Astrocyte (in vitro differentiated cells and primary cell): ENCODE measurements at regions not wholly inside any gene's neighbourhood (a gene's known extent, or its start where the extent isn't known, plus 50 kb on each side); places are given as distances from the start of the nearest gene placed in this dataset.

Experiments used
- EZH2 ChIP-seq: IDR thresholded peaks from 2 replicates; pipeline ENCODE4 v1.6.1; 2012; ENCODE audit warnings: mild to moderate bottlenecking, low read length, inconsistent platforms; ENCODE audit not compliant: insufficient read depth
- TF ChIP-seq, protein P1 (sequence below): IDR thresholded peaks from 2 replicates; pipeline ENCODE4 v1.5.1; 2011; ENCODE audit warnings: low read depth, mild to moderate bottlenecking, inconsistent platforms, low read length, moderate library complexity; ENCODE audit not compliant: insufficient read depth

GRCh38 chr3:164174059-164174458 is 904.2 kb downstream of the SI start:
- TF ChIP-seq, protein P1, sequence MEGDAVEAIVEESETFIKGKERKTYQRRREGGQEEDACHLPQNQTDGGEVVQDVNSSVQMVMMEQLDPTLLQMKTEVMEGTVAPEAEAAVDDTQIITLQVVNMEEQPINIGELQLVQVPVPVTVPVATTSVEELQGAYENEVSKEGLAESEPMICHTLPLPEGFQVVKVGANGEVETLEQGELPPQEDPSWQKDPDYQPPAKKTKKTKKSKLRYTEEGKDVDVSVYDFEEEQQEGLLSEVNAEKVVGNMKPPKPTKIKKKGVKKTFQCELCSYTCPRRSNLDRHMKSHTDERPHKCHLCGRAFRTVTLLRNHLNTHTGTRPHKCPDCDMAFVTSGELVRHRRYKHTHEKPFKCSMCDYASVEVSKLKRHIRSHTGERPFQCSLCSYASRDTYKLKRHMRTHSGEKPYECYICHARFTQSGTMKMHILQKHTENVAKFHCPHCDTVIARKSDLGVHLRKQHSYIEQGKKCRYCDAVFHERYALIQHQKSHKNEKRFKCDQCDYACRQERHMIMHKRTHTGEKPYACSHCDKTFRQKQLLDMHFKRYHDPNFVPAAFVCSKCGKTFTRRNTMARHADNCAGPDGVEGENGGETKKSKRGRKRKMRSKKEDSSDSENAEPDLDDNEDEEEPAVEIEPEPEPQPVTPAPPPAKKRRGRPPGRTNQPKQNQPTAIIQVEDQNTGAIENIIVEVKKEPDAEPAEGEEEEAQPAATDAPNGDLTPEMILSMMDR, result no peak
- no peak for TF ChIP-seq EZH2
